ENCODE measurements at regions not wholly inside any gene's neighbourhood (a gene's known extent, or its start where the extent isn't known, plus 50 kb on each side); places are given as distances from the start of the nearest gene placed in this dataset.

DNA sequence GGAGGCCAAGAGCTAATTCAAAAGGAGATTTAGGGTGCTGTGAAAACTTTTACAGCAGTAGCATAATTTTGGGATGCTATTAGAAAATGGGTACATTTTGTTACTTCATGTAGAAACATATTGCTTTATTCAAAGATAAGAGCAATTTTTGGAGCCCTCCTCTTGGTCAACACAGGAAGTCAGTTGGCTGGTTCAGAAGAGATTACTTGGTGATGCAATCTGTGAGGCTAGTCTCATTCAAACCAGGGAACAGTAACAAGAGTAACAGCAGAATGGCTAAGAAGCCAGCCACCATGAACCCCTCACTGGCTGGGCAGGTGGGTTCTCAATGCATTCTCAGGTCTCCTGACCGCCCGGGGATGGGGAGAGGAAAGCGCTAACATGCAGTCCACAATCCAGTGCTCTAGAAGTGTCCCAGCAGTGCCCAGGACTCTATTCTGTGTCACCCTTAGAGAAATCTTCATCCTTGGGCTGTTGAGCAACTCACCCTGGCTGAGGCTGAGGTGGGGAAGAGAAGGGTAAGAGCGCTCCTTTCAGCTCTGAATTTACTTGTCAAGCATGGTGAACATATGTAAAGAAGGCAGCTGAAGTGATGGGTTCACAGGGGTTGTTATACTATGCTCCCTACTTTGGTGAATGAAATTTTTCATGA is 262.2 kb upstream of the UBASH3B start:
- FAIRE-seq = no peak
- Histone ChIP-seq H3K4me3 (ENCODE audit: low read depth in 1 of 3, low read length in 3 of 3) (no peak overlapping the region), H3K36me3 (ENCODE audit: control insufficient read depth in 3 of 3, insufficient read depth in 2 of 3, low read depth in 1 of 3, low read length in 3 of 3) (no peaks in the 10 kb centered on the region), H3K27me3 (ENCODE audit: control insufficient read depth in 3 of 3, insufficient read depth in 3 of 3, low read length in 3 of 3) (no peaks in the 10 kb centered on the region), H3K9me3 (ENCODE audit: control insufficient read depth in 2 of 2, insufficient read depth in 1 of 2, low read depth in 1 of 2, low read length in 1 of 2) (no peaks in the 10 kb centered on the region), H3K4me1 (ENCODE audit: control insufficient read depth in 3 of 3, insufficient read depth in 2 of 3, low read depth in 1 of 3, low read length in 2 of 3) (no peaks in the 10 kb centered on the region), H3K27ac (ENCODE audit: low read depth in 1 of 3, low read length in 2 of 3) (no peak overlapping the region)
- 88 to 97% (median 88%) methylated on average over 4 of the region's 4 CpGs for WGBS, 3 donors
- no peak for DNase-seq

GRCh38 chr11:122392508-122392907 is 263.0 kb upstream of the UBASH3B start:
- 14 to 65% (median 36%) methylated on average over 3 of the region's 3 CpGs for WGBS, 3 donors

DNA sequence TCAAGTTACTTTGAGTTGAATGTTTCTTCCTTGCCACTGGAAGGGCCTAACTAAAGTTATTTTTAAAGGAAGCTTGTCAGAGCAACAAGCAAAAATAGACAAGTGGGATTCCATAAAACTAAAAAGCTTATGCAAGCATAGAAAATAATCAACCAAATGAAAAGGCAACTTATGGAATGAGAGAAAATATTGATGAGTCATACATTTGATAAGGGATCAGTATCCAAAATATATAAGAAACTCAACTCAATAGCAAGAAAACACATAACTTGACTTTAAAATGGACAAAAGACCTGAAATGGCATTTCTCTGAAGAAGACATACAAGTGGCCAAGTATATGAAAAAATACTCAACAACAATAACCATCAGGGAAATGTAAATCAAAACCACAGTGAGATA is 264.5 kb upstream of the UBASH3B start:
- no peak overlapping the region for H3K4me3 ChIP-seq (ENCODE audit: low read depth in 1 of 3, low read length in 3 of 3)
- no peak for FAIRE-seq
- H3K9me3 ChIP-seq (ENCODE audit: control insufficient read depth in 2 of 2, insufficient read depth in 1 of 2, low read depth in 1 of 2, low read length in 1 of 2) = no peaks in the 10 kb centered on the region
- H3K36me3 ChIP-seq (ENCODE audit: control insufficient read depth in 3 of 3, insufficient read depth in 2 of 3, low read depth in 1 of 3, low read length in 3 of 3) = no peaks in the 10 kb centered on the region
- no peak for DNase-seq
- H3K4me1 ChIP-seq (ENCODE audit: control insufficient read depth in 3 of 3, insufficient read depth in 2 of 3, low read depth in 1 of 3, low read length in 2 of 3) = no peaks in the 10 kb centered on the region
- H3K27me3 ChIP-seq (ENCODE audit: control insufficient read depth in 3 of 3, insufficient read depth in 3 of 3, low read length in 3 of 3) = no peaks in the 10 kb centered on the region
- H3K27ac ChIP-seq (ENCODE audit: low read depth in 1 of 3, low read length in 2 of 3) = no peak overlapping the region

More at GRCh38 chr11:122392508-122392907, 263.0 kb upstream of the UBASH3B start:
- no peaks in the 10 kb centered on the region for H3K4me1 ChIP-seq (ENCODE audit: control insufficient read depth in 3 of 3, insufficient read depth in 2 of 3, low read depth in 1 of 3, low read length in 2 of 3)
- H3K36me3 ChIP-seq (ENCODE audit: control insufficient read depth in 3 of 3, insufficient read depth in 2 of 3, low read depth in 1 of 3, low read length in 3 of 3) = no peaks in the 10 kb centered on the region
- H3K27me3 ChIP-seq (ENCODE audit: control insufficient read depth in 3 of 3, insufficient read depth in 3 of 3, low read length in 3 of 3) = no peaks in the 10 kb centered on the region
- DNase-seq = no peak
- H3K4me3 ChIP-seq (ENCODE audit: low read depth in 1 of 3, low read length in 3 of 3) = no peak overlapping the region
- no peak overlapping the region for H3K27ac ChIP-seq (ENCODE audit: low read depth in 1 of 3, low read length in 2 of 3)
- FAIRE-seq = no peak
- H3K9me3 ChIP-seq (ENCODE audit: control insufficient read depth in 2 of 2, insufficient read depth in 1 of 2, low read depth in 1 of 2, low read length in 1 of 2) = no peaks in the 10 kb centered on the region

DNA sequence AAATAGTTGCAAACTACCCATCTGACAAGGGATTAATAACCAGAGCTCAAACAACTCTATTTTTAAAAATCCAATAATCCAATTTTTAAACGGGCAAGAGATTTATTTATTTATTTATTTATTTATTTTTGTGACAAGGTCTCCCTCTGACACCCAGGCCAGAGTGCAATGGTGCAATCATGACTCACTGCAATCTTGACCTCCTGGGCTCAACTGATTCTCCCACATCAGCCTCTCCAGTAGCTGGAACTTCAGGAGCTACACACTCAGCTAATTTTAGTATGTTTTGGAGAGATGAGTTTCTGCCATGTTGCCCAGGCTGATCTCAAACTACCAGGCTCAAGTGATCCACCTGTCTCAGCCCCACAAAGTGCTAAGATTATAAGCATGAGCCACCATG is 267.2 kb upstream of the BLID start:
- DNase-seq (no peak), FAIRE-seq (no peak)
- H3K9me3 ChIP-seq (ENCODE audit: control insufficient read depth in 2 of 2, insufficient read depth in 1 of 2, low read depth in 1 of 2, low read length in 1 of 2) = no peaks in the 10 kb centered on the region
- no peak overlapping the region for H3K27ac ChIP-seq (ENCODE audit: low read depth in 1 of 3, low read length in 2 of 3)
- H3K4me1 ChIP-seq (ENCODE audit: control insufficient read depth in 3 of 3, insufficient read depth in 2 of 3, low read depth in 1 of 3, low read length in 2 of 3) = no peaks in the 10 kb centered on the region
- WGBS, 3 donors = 74 to 85% (median 83%) methylated on average over 1 of the region's 1 CpG
- H3K4me3 ChIP-seq (ENCODE audit: low read depth in 1 of 3, low read length in 3 of 3) = no peak overlapping the region
- no peaks in the 10 kb centered on the region for H3K27me3 ChIP-seq (ENCODE audit: control insufficient read depth in 3 of 3, insufficient read depth in 3 of 3, low read length in 3 of 3)
- H3K36me3 ChIP-seq (ENCODE audit: control insufficient read depth in 3 of 3, insufficient read depth in 2 of 3, low read depth in 1 of 3, low read length in 3 of 3) = no peaks in the 10 kb centered on the region

DNA sequence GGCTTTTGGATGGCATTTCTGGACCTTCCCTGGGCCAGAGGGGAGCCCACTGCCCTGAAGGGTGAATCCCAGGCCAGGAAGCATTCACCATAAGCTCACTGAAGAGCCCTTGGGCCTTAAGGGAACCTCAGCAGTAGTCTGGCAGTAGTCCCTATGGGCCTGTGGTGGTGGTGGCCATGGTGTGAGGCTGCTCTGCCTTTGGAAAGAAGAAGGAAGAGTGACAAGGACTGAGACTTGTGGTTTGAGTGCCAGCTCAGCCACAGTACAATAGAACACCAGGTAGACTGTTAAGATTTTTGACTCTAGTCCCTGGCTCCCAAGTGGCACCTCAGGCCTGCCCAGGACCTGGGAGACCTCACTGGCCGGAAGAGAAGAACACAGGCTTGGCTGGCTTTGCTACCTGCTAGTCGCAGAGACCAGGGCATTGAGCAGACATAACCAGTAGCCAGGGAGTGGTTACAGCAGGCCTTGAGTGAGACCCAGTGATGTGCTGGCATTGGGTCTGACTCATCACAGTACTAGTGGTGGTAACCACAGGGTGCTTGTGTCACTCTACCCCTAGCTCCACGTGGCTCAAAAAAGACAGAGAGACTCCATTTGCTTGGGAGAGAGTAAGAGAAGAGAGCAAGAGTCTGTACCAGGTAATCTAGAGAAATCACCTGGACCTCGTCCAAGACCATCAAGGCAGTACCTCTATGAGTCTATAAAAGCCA is 259.8 kb upstream of the BLID start:
- H3K4me1 ChIP-seq (ENCODE audit: control insufficient read depth in 3 of 3, insufficient read depth in 2 of 3, low read depth in 1 of 3, low read length in 2 of 3) = no peaks in the 10 kb centered on the region
- H3K27me3 ChIP-seq (ENCODE audit: control insufficient read depth in 3 of 3, insufficient read depth in 3 of 3, low read length in 3 of 3) = no peaks in the 10 kb centered on the region
- no peaks in the 10 kb centered on the region for H3K9me3 ChIP-seq (ENCODE audit: control insufficient read depth in 2 of 2, insufficient read depth in 1 of 2, low read depth in 1 of 2, low read length in 1 of 2)
- no peak overlapping the region for H3K4me3 ChIP-seq (ENCODE audit: low read depth in 1 of 3, low read length in 3 of 3)
- FAIRE-seq (no peak), DNase-seq (no peak)
- 77 to 80% (median 78%) methylated on average over 4 of the region's 4 CpGs for WGBS, 3 donors
- no peak overlapping the region for H3K27ac ChIP-seq (ENCODE audit: low read depth in 1 of 3, low read length in 2 of 3)
- no peaks in the 10 kb centered on the region for H3K36me3 ChIP-seq (ENCODE audit: control insufficient read depth in 3 of 3, insufficient read depth in 2 of 3, low read depth in 1 of 3, low read length in 3 of 3)

DNA sequence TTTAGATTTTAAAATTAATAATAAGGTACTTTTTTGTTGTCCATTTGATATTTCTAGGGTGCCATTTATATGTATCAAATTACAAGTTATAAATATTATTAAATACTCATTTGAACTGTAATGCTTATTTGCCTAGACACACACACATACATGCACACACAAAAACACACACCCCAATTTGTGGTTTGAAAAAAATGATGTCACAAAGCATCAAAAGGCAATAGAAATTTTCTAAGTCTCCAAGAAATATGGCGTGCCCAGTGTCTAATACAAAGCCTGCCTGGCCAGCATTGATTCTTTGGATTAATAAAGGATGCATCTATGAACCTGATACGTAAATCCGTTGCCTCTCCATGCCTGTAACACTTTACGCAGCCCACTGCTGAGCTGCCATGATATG is 252.8 kb upstream of the BLID start:
- Histone ChIP-seq H3K4me1 (ENCODE audit: control insufficient read depth in 3 of 3, insufficient read depth in 2 of 3, low read depth in 1 of 3, low read length in 2 of 3) (peaks cover 0 to 9% (median 0%) of the 10 kb centered on the region in 3 donors), H3K27me3 (ENCODE audit: control insufficient read depth in 3 of 3, insufficient read depth in 3 of 3, low read length in 3 of 3) (no peaks in the 10 kb centered on the region), H3K4me3 (ENCODE audit: low read depth in 1 of 3, low read length in 3 of 3) (no peak overlapping the region), H3K27ac (ENCODE audit: low read depth in 1 of 3, low read length in 2 of 3) (no peak overlapping the region), H3K9me3 (ENCODE audit: control insufficient read depth in 2 of 2, insufficient read depth in 1 of 2, low read depth in 1 of 2, low read length in 1 of 2) (no peaks in the 10 kb centered on the region), H3K36me3 (ENCODE audit: control insufficient read depth in 3 of 3, insufficient read depth in 2 of 3, low read depth in 1 of 3, low read length in 3 of 3) (no peaks in the 10 kb centered on the region)
- 88 to 96% (median 93%) methylated on average over 4 of the region's 4 CpGs for WGBS, 3 donors
- FAIRE-seq = no peak
- no peak for DNase-seq

- Histone ChIP-seq H3K4me1 (ENCODE audit: control insufficient read depth in 3 of 3, insufficient read depth in 2 of 3, low read depth in 1 of 3, low read length in 2 of 3) (peaks cover 0 to 9% (median 0%) of the 10 kb centered on the region in 3 donors), H3K27me3 (ENCODE audit: control insufficient read depth in 3 of 3, insufficient read depth in 3 of 3, low read length in 3 of 3) (no peaks in the 10 kb centered on the region), H3K9me3 (ENCODE audit: control insufficient read depth in 2 of 2, insufficient read depth in 1 of 2, low read depth in 1 of 2, low read length in 1 of 2) (no peaks in the 10 kb centered on the region), H3K36me3 (ENCODE audit: control insufficient read depth in 3 of 3, insufficient read depth in 2 of 3, low read depth in 1 of 3, low read length in 3 of 3) (no peaks in the 10 kb centered on the region), H3K4me3 (ENCODE audit: low read depth in 1 of 3, low read length in 3 of 3) (no peak overlapping the region), H3K27ac (ENCODE audit: low read depth in 1 of 3, low read length in 2 of 3) (peak overlapping the region in 1 of 3 donors; percentile 43)
- DNase-seq (peak; percentile 63 to 86), FAIRE-seq (no peak)
- 7 to 29% (median 13%) methylated on average over 6 of the region's 6 CpGs for WGBS, 3 donors
Measured at GRCh38 chr11:122367809-122368231, 251.8 kb upstream of the BLID start.

DNA sequence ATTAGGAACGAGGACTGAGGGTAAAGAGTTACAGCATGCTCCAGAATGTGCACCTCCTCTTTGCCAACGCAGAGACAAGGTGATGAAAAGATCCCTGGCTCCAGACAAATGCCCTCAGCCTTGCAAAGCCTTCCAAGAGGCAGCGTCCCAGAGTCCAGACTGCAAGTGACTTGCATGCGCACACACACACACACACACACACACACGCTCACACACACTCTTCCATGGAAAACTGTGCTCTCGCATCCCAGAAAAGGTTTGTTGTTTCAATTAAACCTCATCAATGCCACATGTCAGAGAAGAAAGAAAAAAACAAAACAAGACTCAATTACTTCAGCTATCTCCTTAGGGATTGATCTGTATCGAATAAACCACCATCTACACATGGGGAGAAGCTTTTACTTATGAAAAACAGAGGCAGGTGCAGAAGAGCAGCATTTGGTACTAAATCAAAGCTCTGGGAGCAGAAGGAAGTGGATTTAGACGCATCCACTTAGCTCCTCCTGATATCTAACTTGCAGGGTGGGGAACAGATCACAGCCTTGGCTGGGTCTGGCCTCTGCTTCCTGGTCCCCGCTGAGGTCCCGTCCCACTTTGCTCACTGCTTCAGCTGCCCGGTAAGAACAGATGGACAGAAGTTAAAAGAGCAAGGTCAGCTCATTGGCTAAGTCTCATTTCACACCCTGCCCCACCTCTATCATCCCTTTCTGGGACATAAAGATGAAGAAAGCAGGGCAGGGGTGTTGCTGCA is 249.8 kb upstream of the BLID start:
- Histone ChIP-seq H3K4me3 (ENCODE audit: low read depth in 1 of 3, low read length in 3 of 3) (peak overlapping the region in 1 of 3 donors; percentile 4), H3K36me3 (ENCODE audit: control insufficient read depth in 3 of 3, insufficient read depth in 2 of 3, low read depth in 1 of 3, low read length in 3 of 3) (no peaks in the 10 kb centered on the region), H3K27ac (ENCODE audit: low read depth in 1 of 3, low read length in 2 of 3) (no peak overlapping the region), H3K27me3 (ENCODE audit: control insufficient read depth in 3 of 3, insufficient read depth in 3 of 3, low read length in 3 of 3) (no peaks in the 10 kb centered on the region), H3K4me1 (ENCODE audit: control insufficient read depth in 3 of 3, insufficient read depth in 2 of 3, low read depth in 1 of 3, low read length in 2 of 3) (peaks cover 0 to 9% (median 0%) of the 10 kb centered on the region in 3 donors), H3K9me3 (ENCODE audit: control insufficient read depth in 2 of 2, insufficient read depth in 1 of 2, low read depth in 1 of 2, low read length in 1 of 2) (peaks cover 0 to 2% of the 10 kb centered on the region in 2 donors)
- FAIRE-seq = no peak
- WGBS, 3 donors = 62 to 69% (median 64%) methylated on average over 11 of the region's 11 CpGs
- no peak for DNase-seq

Data from small intestine (tissue), 7 donors.